ENCODE measurements at regions not wholly inside any gene's neighbourhood (a gene's known extent, or its start where the extent isn't known, plus 50 kb on each side); places are given as distances from the start of the nearest gene placed in this dataset.

- DNase-seq: no peak
These were observed 208.7 kb downstream of the CRPPA start for GRCh38 chr7:16212610-16213009.

DNA sequence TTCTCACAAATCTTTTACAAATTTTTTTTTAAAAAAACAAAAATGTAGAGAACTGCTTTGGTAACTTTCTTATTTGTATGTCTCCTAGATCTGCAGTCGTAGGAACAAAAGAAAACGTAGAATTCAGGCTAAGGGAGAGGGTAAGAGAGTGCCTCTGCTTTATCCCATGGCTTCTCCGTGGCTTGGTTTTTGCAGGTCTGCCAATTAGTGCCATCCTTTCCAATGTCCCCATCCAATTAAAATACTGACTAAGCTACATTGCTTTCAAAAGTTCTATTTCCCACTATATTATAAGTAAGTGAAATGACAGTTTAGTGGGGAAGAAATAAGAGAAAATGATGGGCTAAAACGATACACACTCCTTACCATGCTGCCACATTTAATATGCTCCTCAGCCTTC, 209.3 kb downstream of the CRPPA start:
- DNase-seq: no peak

DNA sequence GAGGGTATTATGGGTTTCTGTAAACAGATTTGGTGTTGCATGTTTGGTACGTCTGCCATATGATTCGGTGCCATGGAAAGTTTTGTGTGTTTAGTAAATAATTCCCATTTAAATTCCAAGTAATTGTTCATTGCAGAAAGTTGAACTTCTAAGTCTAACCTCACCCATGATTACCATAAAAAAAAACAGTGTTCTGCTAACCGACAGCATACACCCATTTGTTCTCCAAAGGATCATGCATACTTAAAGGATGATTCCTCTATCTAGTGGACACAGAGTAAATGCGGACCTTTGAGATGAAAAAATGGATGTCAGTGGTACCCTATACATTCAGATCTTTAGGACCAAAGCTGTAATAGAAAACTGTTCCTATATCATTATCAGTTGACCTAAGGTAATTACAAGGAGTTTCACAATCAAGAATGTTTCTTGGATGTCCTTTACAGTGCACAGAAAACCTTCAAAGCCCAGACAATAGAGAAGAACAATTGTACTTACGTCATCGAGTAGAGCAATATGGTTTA, 209.9 kb downstream of the CRPPA start:
- DNase-seq: no peak

GRCh38 chr7:16210171-16210570, 211.2 kb downstream of the CRPPA start:
- no peak for DNase-seq

DNA sequence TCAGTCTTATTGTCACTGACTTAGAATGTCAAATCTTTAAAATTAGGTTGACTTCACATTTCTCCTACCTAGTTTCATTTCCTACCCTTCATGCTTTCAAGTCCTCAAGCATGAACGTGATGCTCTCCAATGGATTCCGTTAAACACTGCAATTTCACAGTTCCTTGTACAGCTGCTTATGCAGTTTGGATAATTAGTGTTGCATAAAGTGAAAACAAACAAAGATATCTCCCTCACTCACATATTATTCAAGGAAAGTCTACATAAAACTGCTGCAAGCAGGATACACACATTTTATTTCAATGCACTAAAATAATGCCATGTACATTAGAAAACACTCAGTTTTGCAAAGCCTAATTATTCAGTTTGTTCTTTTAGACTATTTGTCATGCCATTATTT, 214.0 kb downstream of the CRPPA start:
- no peak for DNase-seq

- no peak for DNase-seq
These were observed 215.9 kb downstream of the CRPPA start for GRCh38 chr7:16205466-16205865.

DNA sequence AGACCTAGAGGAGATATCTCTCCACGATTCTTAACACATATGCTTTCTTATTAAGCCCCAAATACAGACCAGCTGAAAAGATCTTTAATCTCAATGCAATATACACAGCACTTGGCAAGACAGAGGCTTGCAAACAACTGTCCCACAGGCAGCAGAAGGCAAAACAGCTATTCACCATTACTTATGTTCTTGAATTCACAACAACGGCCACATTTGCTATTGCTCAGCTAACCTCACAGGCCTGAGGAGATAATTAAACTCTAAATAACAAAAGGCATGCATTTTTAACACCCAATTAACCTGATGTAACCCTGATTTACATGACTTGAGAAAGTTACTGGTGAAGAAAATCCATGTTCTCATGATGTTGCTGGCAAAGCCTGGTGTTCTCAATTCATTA, 216.4 kb downstream of the CRPPA start:
- no peak for DNase-seq

- no peak for DNase-seq
These were observed 218.3 kb downstream of the CRPPA start for GRCh38 chr7:16203065-16203464.

DNA sequence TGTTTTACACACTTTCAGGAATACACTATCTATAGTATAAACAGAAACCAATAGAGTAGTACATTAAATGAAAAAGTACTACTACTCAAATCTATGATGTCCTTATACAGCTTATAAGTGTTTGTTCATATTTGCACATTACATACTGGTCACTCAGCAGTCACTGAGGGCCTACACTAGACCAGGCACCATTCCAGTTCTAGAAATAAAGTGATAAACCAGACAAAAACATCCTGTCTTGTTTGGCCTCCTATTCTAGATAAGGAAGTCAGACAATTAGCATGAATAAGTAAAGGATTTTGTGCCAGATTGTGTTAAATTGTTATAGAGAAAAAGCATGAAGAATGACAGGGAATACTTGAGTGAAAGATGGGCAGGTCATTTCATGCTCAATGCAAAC, 219.0 kb downstream of the CRPPA start:
- no peak for DNase-seq

- no peak for DNase-seq
These were observed 220.7 kb downstream of the CRPPA start for GRCh38 chr7:16200591-16200990.

DNA sequence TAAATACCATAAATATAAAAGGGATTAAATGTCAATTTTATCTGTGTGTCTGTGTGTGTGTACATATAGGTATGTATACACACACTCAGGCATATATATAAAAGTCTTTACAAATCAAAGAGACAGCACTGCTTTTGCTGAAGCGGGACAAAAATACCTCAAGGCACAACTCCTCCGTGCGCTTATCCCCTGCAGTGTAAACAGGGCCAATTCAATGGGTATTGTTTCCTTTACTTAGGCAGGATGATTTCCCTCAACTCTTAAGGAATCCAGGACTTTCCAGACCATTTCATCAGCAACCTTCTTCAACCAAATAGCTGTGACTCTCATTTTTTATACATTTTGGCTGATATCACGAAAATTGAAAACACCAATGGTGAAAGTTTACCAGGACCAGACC, 227.7 kb downstream of the CRPPA start:
- DNase-seq: no peak

DNA sequence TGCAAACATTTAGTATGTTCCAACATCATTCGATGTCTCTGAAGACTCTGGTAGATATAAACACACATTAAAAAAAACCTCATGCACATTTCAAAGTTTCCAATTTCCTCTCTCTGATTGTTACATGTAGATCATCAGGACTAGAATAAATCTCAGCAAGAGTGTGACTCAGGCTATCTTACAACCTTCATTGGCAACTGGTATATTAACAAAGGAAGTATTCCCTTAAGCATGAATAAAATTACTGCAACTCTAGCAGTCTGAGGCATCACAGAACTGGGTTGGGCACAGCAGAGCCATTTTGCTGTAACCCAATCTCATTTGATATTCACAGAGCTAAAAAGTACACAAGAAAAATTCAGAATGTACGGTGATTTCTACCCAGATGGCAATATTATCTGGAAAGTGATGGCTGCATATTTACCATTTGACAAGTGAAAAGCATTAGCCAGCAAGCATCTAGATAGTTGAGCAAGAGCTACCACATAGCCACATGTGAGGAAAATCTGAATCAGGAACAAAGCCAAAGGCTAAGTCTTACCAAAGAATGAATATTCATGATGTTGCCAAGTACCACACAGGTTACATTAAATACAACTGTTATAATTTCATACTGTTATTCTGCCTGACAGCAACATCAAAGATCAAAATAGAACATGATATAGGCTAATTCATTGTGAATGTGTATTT, 232.2 kb downstream of the CRPPA start:
- no peak for DNase-seq

DNA sequence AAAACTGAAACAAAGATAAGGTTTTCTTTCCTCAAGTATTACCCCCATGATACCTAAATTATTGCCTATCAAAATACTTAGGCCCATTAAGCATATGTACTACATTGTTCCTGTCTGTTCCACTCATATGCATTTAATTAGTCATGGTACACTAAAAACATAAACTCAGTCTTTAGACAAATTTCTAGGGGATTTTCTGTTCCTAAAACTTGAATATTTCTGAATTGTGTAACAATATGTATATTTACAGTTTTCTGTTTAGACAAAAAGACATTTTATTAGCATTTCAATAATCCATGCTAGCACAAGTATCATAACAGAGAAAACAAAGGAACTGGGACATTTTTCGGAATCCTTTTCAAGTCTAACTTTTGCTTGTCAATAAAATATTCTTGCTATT, 234.2 kb downstream of the CRPPA start:
- DNase-seq: no peak

DNA sequence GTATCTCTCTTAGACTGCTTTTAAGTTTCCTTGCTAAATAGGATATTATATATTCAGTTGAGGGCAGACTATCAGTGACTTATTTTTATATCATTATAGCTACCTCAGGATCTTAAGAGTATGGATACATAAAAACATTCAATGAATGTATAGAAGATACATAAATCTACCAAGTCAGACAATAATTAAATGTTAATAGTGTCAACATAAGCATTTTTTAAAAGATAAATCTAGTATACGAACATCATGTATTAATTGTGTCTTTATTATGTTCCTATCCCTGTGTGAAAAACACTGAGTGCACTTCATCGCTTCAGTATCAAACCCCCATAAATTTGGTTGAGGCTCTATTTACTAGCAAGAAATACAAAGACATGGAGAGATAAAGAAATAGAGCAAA, 242.8 kb downstream of the CRPPA start:
- no peak for DNase-seq

DNA sequence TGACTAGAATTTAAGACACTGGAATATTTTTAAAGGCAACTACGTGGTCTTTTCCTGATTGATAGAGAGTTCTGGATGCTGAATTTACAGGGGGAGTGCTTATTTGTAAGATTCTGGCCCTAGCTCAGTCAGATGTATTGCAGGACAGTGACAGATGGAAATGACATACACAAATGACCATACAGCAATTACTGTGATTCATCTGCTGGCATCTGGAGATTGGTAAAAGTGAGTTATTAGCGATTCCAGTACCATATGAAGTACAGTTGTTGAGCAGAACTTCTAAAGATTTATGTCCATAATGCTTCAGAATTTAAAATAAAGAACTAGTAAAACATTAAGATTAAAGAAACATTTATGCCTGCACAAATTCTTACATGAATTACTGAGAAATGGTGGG, 243.2 kb downstream of the CRPPA start:
- no peak for DNase-seq

DNA sequence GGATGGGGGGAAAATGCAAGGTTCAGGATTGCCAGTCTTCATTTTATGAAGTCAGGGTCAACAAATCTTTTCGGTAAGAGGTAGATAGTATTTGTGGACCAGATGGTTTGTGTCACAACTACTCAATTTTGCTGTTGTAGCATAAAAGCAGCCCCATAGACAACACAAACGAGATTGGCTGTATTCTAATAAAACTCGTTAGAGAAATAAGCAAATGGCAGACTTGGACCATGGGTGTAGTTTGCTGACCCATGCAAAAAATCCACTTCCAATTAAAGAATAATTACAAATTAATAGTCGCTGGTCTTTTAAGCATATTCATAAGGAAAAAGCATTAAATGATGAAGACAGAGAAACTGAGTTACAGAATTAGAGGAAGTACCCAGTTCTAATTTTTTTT, 247.1 kb downstream of the CRPPA start:
- DNase-seq: no peak

DNA sequence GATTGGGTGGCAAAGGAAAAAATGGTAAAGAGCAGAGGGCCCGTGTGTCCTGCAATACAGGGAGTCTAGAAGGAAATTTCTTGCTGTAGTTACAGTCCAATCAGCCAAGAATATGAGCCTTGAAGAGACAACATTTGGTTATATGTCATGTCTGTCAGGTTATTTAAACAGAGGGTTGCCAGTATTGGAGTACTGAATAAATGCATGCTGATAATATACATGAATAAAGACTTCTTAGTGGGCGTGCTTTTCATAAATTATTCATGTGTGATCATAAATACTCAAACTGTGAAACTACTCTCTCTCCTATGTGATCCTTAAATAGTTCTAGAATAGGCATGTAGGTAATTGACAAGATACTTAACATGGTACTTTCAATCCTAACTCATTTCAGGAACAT, 249.0 kb downstream of the CRPPA start:
- no peak for DNase-seq

DNA sequence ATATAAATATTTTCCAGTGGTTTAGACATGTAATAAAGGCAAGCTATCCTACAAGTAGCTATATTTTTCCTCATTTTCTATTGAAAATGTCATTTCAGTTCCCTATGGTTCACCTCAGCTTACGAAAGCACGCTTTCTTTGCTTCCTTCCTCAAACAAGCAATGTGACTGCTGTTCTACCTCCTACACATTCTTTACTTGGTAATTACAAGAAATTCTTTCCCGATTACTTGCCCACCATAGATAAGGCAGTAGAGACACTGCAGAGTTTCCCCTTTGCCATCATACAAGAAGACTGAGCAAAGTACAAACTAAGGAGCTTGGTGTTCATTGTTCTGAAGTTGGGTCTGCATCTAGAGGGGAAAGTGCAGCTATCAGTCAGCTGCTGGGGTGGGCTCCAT, 249.4 kb downstream of the CRPPA start:
- DNase-seq: no peak

GRCh38 chr7:16170671-16171070, 250.7 kb downstream of the CRPPA start:
- DNase-seq: no peak

DNA sequence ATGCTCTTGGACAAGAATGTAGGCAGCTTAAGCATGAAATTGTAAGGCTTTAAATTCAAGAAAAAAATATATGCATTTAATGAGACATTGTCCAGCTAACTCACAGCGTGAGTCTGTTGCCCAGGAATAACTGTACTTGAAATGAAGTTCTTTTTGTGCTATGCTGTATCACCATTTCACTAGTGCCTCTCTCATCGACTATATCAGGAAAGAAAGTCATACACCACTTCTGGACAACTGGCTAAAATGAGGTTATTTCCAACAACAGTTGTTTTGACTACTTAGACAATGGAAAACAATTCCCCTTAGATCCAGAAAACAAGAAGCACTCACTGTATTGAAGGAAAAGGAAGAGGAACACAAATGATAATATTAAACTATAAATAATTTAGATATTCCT, 251.8 kb downstream of the CRPPA start:
- DNase-seq: no peak

GRCh38 chr7:16167526-16167925, 253.8 kb downstream of the CRPPA start:
- DNase-seq: no peak

GRCh38 chr7:16144361-16144760, 277.0 kb downstream of the CRPPA start:
- DNase-seq: no peak

DNA sequence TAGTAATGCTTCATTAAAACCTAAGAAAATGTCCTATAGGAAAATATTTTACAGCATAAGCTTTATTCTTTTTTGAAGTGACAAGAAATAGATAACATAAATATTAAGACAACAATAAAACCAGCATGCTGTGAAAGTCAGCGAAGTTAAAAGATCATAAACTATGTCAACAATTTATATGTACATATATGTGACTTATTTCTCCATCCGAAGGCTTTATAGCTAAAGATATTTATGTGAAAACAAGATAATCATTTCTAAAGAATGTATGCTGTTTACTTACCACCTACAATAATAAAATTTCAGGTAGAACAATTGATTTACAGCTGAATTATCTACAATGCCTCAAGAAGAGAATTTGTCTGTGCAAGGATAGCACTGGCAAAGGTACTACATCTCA, 283.4 kb downstream of the CRPPA start:
- no peak for DNase-seq

- DNase-seq: no peak
These were observed 284.4 kb downstream of the CRPPA start for GRCh38 chr7:16136896-16137295.

GRCh38 chr7:16135658-16136057, 285.7 kb downstream of the CRPPA start:
- DNase-seq: no peak
